KMS-11 (cell line): ENCODE measurements at regions not wholly inside any gene's neighbourhood (a gene's known extent, or its start where the extent isn't known, plus 50 kb on each side); places are given as distances from the start of the nearest gene placed in this dataset.

ENCODE experiments used
- H2AFZ ChIP-seq: fragments of 200-600 bp; sonication (generic); 2 replicates; pipeline ENCODE4 v1.6.1; 2016; ENCODE audit warnings: antibody characterized with exemption, mixed run types, low read depth
- H3K27ac ChIP-seq: fragments of 200-600 bp; sonication (generic); 2 replicates; pipeline ENCODE4 v1.6.1; 2016; ENCODE audit warnings: mild to moderate bottlenecking, mixed run types
- H3K27me3 ChIP-seq: fragments of 200-600 bp; sonication (generic); 2 replicates; pipeline ENCODE4 v1.6.1; 2017; ENCODE audit warnings: mild to moderate bottlenecking, low read depth, mixed run types, moderate library complexity; ENCODE audit not compliant: insufficient read depth
- H3K36me3 ChIP-seq: fragments of 200-600 bp; sonication (generic); 2 replicates; pipeline ENCODE4 v1.6.1; 2017; ENCODE audit warnings: mild to moderate bottlenecking, mixed run types; ENCODE audit not compliant: insufficient read depth
- H3K4me1 ChIP-seq: fragments of 200-600 bp; sonication (generic); 2 replicates; pipeline ENCODE4 v1.6.1; 2016; ENCODE audit warnings: mild to moderate bottlenecking, low read depth, mixed run types; ENCODE audit not compliant: poor library complexity, severe bottlenecking
- H3K4me2 ChIP-seq: fragments of 200-600 bp; sonication (generic); 2 replicates; pipeline ENCODE4 v1.7.0; 2016; ENCODE audit warnings: mild to moderate bottlenecking, mixed run types
- H3K4me3 ChIP-seq: fragments of 200-600 bp; sonication (generic); IDR thresholded peaks from 2 replicates; pipeline ENCODE4 v1.6.1; 2017; ENCODE audit warnings: low read depth, low read length, mixed read lengths; ENCODE audit not compliant: insufficient read depth
- H3K79me2 ChIP-seq: fragments of 200-600 bp; sonication (generic); 2 replicates; pipeline ENCODE4 v1.6.1; 2016; ENCODE audit warnings: low read depth, mixed run types; ENCODE audit not compliant: insufficient read depth
- H3K9ac ChIP-seq: fragments of 200-600 bp; sonication (generic); 2 replicates; pipeline ENCODE4 v1.6.1; 2016; ENCODE audit warnings: mild to moderate bottlenecking, mixed run types
- H4K20me1 ChIP-seq: fragments of 200-600 bp; sonication (generic); 2 replicates; pipeline ENCODE4 v1.6.1; 2016; ENCODE audit warnings: mild to moderate bottlenecking, mixed run types; ENCODE audit not compliant: insufficient read depth
- CTCF ChIP-seq: fragments of 200-600 bp; sonication (generic); conservative IDR thresholded peaks from 2 replicates; pipeline ENCODE4 v1.6.1; 2017; ENCODE audit warnings: low read depth, mild to moderate bottlenecking, antibody characterized with exemption, low read length, moderate library complexity, mixed read lengths

GRCh38 chr18:75880266-75880665 is 452.8 kb upstream of the SMIM21 start:
- H4K20me1 ChIP-seq: no peaks in the 10 kb centered on the region
- H3K4me2 ChIP-seq: no peak overlapping the region
- H3K27me3 ChIP-seq: no peaks in the 10 kb centered on the region
- no peak overlapping the region for H3K9ac ChIP-seq
- H2AFZ ChIP-seq: no peak overlapping the region
- no peaks in the 10 kb centered on the region for H3K79me2 ChIP-seq
- H3K4me1 ChIP-seq: no peaks in the 10 kb centered on the region
- no peak overlapping the region for H3K4me3 ChIP-seq
- H3K27ac ChIP-seq: no peak overlapping the region
- TF ChIP-seq CTCF: no peak
- no peaks in the 10 kb centered on the region for H3K36me3 ChIP-seq

GRCh38 chr18:75879196-75879595 is 451.7 kb upstream of the SMIM21 start:
- Histone ChIP-seq H3K27me3 (no peaks in the 10 kb centered on the region), H3K27ac (no peak overlapping the region), H2AFZ (no peak overlapping the region), H3K79me2 (no peaks in the 10 kb centered on the region), H3K4me2 (no peak overlapping the region), H3K9ac (no peak overlapping the region), H3K36me3 (no peaks in the 10 kb centered on the region), H3K4me1 (no peaks in the 10 kb centered on the region), H4K20me1 (no peaks in the 10 kb centered on the region), H3K4me3 (no peak overlapping the region)
- no peak for TF ChIP-seq CTCF

GRCh38 chr18:75875559-75875958 is 448.1 kb upstream of the SMIM21 start:
- Histone ChIP-seq H3K4me1 (no peaks in the 10 kb centered on the region), H3K27me3 (no peaks in the 10 kb centered on the region), H3K79me2 (no peaks in the 10 kb centered on the region), H3K27ac (no peak overlapping the region), H3K4me3 (no peak overlapping the region), H2AFZ (no peak overlapping the region), H3K36me3 (no peaks in the 10 kb centered on the region), H3K4me2 (no peak overlapping the region), H3K9ac (no peak overlapping the region), H4K20me1 (no peaks in the 10 kb centered on the region)
- TF ChIP-seq CTCF: no peak

- Histone ChIP-seq H3K27me3 (no peaks in the 10 kb centered on the region), H3K4me3 (no peak overlapping the region), H3K4me1 (no peaks in the 10 kb centered on the region), H3K4me2 (no peak overlapping the region), H3K27ac (no peak overlapping the region), H3K36me3 (no peaks in the 10 kb centered on the region), H2AFZ (peak overlapping the region; percentile 11; the same call in 1 of the 2 replicates), H4K20me1 (no peaks in the 10 kb centered on the region), H3K79me2 (no peaks in the 10 kb centered on the region), H3K9ac (no peak overlapping the region)
- no peak for TF ChIP-seq CTCF
Observed at GRCh38 chr18:75874401-75875089, 447.0 kb upstream of the SMIM21 start.
